IMR-90 (cell line): ENCODE measurements at regions not wholly inside any gene's neighbourhood (a gene's known extent, or its start where the extent isn't known, plus 50 kb on each side); places are given as distances from the start of the nearest gene placed in this dataset.
A peak's percentile ranks its signal among the peaks of the same experiment; 100 is the strongest.

ENCODE experiments used
- ATAC-seq: fragments of 200-7000 bp; cut with Tn5 transposase; 2 replicates; pipeline ENCODE4 v1.9.1; 2020; ENCODE audit warnings: low read depth, mild to moderate bottlenecking, moderate library complexity
- BruUV-seq: library from RNA; stranded (reverse); fragments of 400-500 nt; replicated peaks from 2 replicates; lab custom pipeline; 2021; lab: Mats Ljungman, UMichigan
- CTCF ChIA-PET: fragments of 300-600 bp; formaldehyde crosslinking; extraction: SDS; loops from one replicate; lab custom pipeline; 2021; ENCODE audit warnings: antibody characterized with exemption; lab: Yijun Ruan, JAX
- POLR2A ChIA-PET: fragments of 300-600 bp; sonication (Branson Sonifier 250); formaldehyde crosslinking; loops from one replicate; lab custom pipeline; 2022; ENCODE audit warnings: antibody characterized with exemption; ENCODE audit not compliant: unreplicated experiment; lab: Charles Lee
- DNase-seq: peaks from one replicate; pipeline ENCODE4 v3.0.0; 2013
- H2AFZ ChIP-seq: replicated peaks from 2 replicates; pipeline ENCODE3; 2013; ENCODE audit warnings: low read length, mild to moderate bottlenecking; ENCODE audit not compliant: poor library complexity
- H2AK5ac ChIP-seq: 2 replicates; pipeline ENCODE4 v1.6.1; 2013; ENCODE audit warnings: low read depth, low read length, inconsistent platforms
- H2AK9ac ChIP-seq: replicated peaks from 2 replicates; pipeline ENCODE3; 2013; ENCODE audit warnings: mild to moderate bottlenecking, low read depth, low read length, moderate library complexity; ENCODE audit not compliant: poor library complexity
- H2BK120ac ChIP-seq: 2 replicates; pipeline ENCODE4 v1.6.1; 2013; ENCODE audit warnings: low read depth, low read length, inconsistent platforms
- H2BK15ac ChIP-seq: 3 replicates; pipeline ENCODE4 v1.6.1; 2013; ENCODE audit warnings: low read depth, low read length, inconsistent platforms
- H2BK20ac ChIP-seq: 2 replicates; pipeline ENCODE4 v1.6.1; 2013; ENCODE audit warnings: low read depth, mild to moderate bottlenecking, inconsistent platforms, low read length, moderate library complexity
- H2BK5ac ChIP-seq: 2 replicates; pipeline ENCODE4 v1.6.1; 2013; ENCODE audit warnings: mild to moderate bottlenecking, low read depth, low read length, inconsistent platforms; ENCODE audit not compliant: poor library complexity, severe bottlenecking
- H3K14ac ChIP-seq: replicated peaks from 2 replicates; pipeline ENCODE4 v1.6.1; 2013; ENCODE audit warnings: low read depth, low read length, inconsistent platforms
- H3K18ac ChIP-seq: 2 replicates; pipeline ENCODE4 v1.6.1; 2013; ENCODE audit warnings: low read depth, low read length, control low read depth
- H3K23ac ChIP-seq: 2 replicates; pipeline ENCODE4 v1.6.1; 2013; ENCODE audit warnings: low read depth, low read length, inconsistent platforms
- H3K27ac ChIP-seq: 2 replicates; pipeline ENCODE4 v1.5.1; 2013; ENCODE audit warnings: mild to moderate bottlenecking, control low read depth, low read length; ENCODE audit not compliant: insufficient read depth
- H3K27me3 ChIP-seq: 2 replicates; pipeline ENCODE4 v1.6.1; 2013; ENCODE audit warnings: low read length; ENCODE audit not compliant: control insufficient read depth, insufficient read depth
- H3K36me3 ChIP-seq: 2 replicates; pipeline ENCODE4 v1.6.1; 2013; ENCODE audit warnings: low read length, mixed read lengths; ENCODE audit not compliant: control insufficient read depth, insufficient read depth
- H3K4ac ChIP-seq: 2 replicates; pipeline ENCODE4 v1.6.1; 2013; ENCODE audit warnings: low read depth, low read length, inconsistent platforms
- H3K4me1 ChIP-seq: 2 replicates; pipeline ENCODE4 v1.6.1; 2013; ENCODE audit warnings: low read length, mixed read lengths; ENCODE audit not compliant: control insufficient read depth, insufficient read depth
- H3K4me2 ChIP-seq: 2 replicates; pipeline ENCODE4 v1.6.1; 2013; ENCODE audit warnings: low read depth, mild to moderate bottlenecking, control low read depth, low read length, moderate library complexity
- H3K4me3 ChIP-seq: 2 replicates; pipeline ENCODE4 v1.5.1; 2013; ENCODE audit warnings: low read depth, mild to moderate bottlenecking, control low read depth, low read length, moderate library complexity; ENCODE audit not compliant: insufficient read depth
- H3K56ac ChIP-seq: 2 replicates; pipeline ENCODE4 v1.6.1; 2013; ENCODE audit warnings: low read length, inconsistent platforms; ENCODE audit not compliant: insufficient read depth; ENCODE audit errors: extremely low read depth
- H3K79me1 ChIP-seq, 2 experiments: 2 replicates each; pipeline ENCODE4 v1.6.1; 2013; ENCODE audit warnings: low read length in 2 of 2, inconsistent platforms in 1 of 2, low read depth in 1 of 2
- H3K9ac ChIP-seq: 2 replicates; pipeline ENCODE4 v1.6.1; 2013; ENCODE audit warnings: low read depth, low read length, control low read depth
- H3K9me1 ChIP-seq: 2 replicates; pipeline ENCODE4 v1.6.1; 2013; ENCODE audit warnings: low read length, inconsistent platforms; ENCODE audit not compliant: insufficient read depth
- H3K9me3 ChIP-seq: 2 replicates; pipeline ENCODE4 v1.6.1; 2013; ENCODE audit warnings: low read length; ENCODE audit not compliant: control insufficient read depth, insufficient read depth
- H4K20me1 ChIP-seq: 2 replicates; pipeline ENCODE4 v1.6.1; 2013; ENCODE audit warnings: low read length, inconsistent platforms; ENCODE audit not compliant: insufficient read depth
- H4K5ac ChIP-seq: 2 replicates; pipeline ENCODE4 v1.6.1; 2013; ENCODE audit warnings: mild to moderate bottlenecking, low read depth, low read length, control low read depth
- H4K8ac ChIP-seq, 2 experiments: 2 replicates each; pipeline ENCODE4 v1.6.1; 2013; ENCODE audit warnings: low read depth in 2 of 2, low read length in 2 of 2, control low read depth in 1 of 2, inconsistent platforms in 1 of 2
- H4K91ac ChIP-seq: 2 replicates; pipeline ENCODE4 v1.6.1; 2013; ENCODE audit warnings: low read depth, low read length, inconsistent platforms; ENCODE audit not compliant: insufficient read depth
- RFX5 ChIP-seq: IDR thresholded peaks from 2 replicates; pipeline ENCODE4 v1.8.0; 2012; ENCODE audit warnings: low read depth, mild to moderate bottlenecking, low read length, moderate library complexity
- dilution Hi-C: fragments of 300-500 bp; cut with HindIII; formaldehyde crosslinking; loops from one replicate; pipeline ENCODE4 v1.14.3; 2018; ENCODE audit warnings: low sequenced_read_pairs; ENCODE audit not compliant: unreplicated experiment
- in situ Hi-C: fragments of 300-500 bp; cut with MboI; formaldehyde crosslinking; loops from 3 replicates; pipeline ENCODE4 v1.14.3; 2019; ENCODE audit warnings: low sequenced_read_pairs, inconsistent platforms, mixed read lengths
- intact Hi-C: fragments of 100-400 bp; cut with micrococcal nuclease; formaldehyde crosslinking; loops from 2 replicates; pipeline ENCODE4 v1.10.0; 2022

- no peak overlapping the region for H4K91ac ChIP-seq
- BruUV-seq: no TSS peak
- H3K36me3 ChIP-seq: no peaks in the 10 kb centered on the region
- in situ Hi-C loops: no loop called here
- no peak overlapping the region for H2AFZ ChIP-seq
- peak overlapping the region; percentile 79 for H2BK5ac ChIP-seq
- no peaks in the 10 kb centered on the region for H3K27me3 ChIP-seq
- no peaks in the 10 kb centered on the region for H3K79me1 ChIP-seq
- ChIA-PET POLR2A (no interaction called here), CTCF (no interaction called here)
- no peak overlapping the region for H2BK15ac ChIP-seq
- no peak overlapping the region for H2AK9ac ChIP-seq
- H3K4me3 ChIP-seq: no peak overlapping the region
- 0 out of 2 replicates have a peak, but pooled peaks cover 4% of the 10 kb centered on the region for H3K9me1 ChIP-seq
- ATAC-seq (no peak), DNase-seq (no peak)
- H3K56ac ChIP-seq: no peak overlapping the region
- H4K8ac ChIP-seq: no peak overlapping the region
- no peak overlapping the region for H3K23ac ChIP-seq
- H2BK20ac ChIP-seq: no peak overlapping the region
- H4K5ac ChIP-seq: no peak overlapping the region
- H3K4me1 ChIP-seq: peaks cover 9% of the 10 kb centered on the region; the same call in 1 of the 2 replicates
- no peaks in the 10 kb centered on the region for H3K9me3 ChIP-seq
- no peak overlapping the region for H2BK120ac ChIP-seq
- H3K4ac ChIP-seq: no peak overlapping the region
- H4K20me1 ChIP-seq: no peaks in the 10 kb centered on the region
- no peak for TF ChIP-seq RFX5
- H3K4me2 ChIP-seq: no peak overlapping the region
- H3K14ac ChIP-seq: no peak overlapping the region
- no peak overlapping the region for H3K27ac ChIP-seq
- H3K18ac ChIP-seq: no peak overlapping the region
- intact Hi-C loops: no loop called here
- dilution Hi-C loops: no loop called here
- H2AK5ac ChIP-seq: no peak overlapping the region
- H3K9ac ChIP-seq: no peak overlapping the region
Observed at GRCh38 chr5:123756816-123757215, 244.8 kb downstream of the CSNK1G3 start.
